NCI-H1694 treated with DMSO at 0.1 percent for 48 hours (cell line): ENCODE measurements at regions not wholly inside any gene's neighbourhood (a gene's known extent, or its start where the extent isn't known, plus 50 kb on each side); places are given as distances from the start of the nearest gene placed in this dataset.

Source experiments
- DNase-seq: peaks from one replicate; lab custom pipeline; 2025; lab: John Stamatoyannopoulos, UW

- DNase-seq: no peak
These were observed 64.2 kb downstream of the RBM43 start for GRCh38 chr2:151197184-151198108.

- no peak for DNase-seq
These were observed 68.1 kb downstream of the RBM43 start for GRCh38 chr2:151193576-151193975.

GRCh38 chr2:151192681-151193080 lies 69.0 kb downstream of the RBM43 start:
- no peak for DNase-seq

- no peak for DNase-seq
These were observed 70.7 kb downstream of the RBM43 start for GRCh38 chr2:151191001-151191400.

GRCh38 chr2:151189125-151189524 lies 72.5 kb downstream of the RBM43 start:
- DNase-seq: no peak

- DNase-seq: no peak
These were observed 75.7 kb downstream of the RBM43 start for GRCh38 chr2:151186011-151186410.

- DNase-seq: no peak
These were observed 78.5 kb downstream of the RBM43 start for GRCh38 chr2:151182899-151183809.

GRCh38 chr2:151182396-151182795 lies 79.3 kb downstream of the RBM43 start:
- DNase-seq: no peak

GRCh38 chr2:151181524-151181923 lies 80.1 kb downstream of the RBM43 start:
- no peak for DNase-seq

GRCh38 chr2:151180123-151180522 lies 81.5 kb downstream of the RBM43 start:
- no peak for DNase-seq

- no peak for DNase-seq
These were observed 83.5 kb downstream of the RBM43 start for GRCh38 chr2:151178207-151178606.

GRCh38 chr2:151177756-151178155 lies 83.9 kb downstream of the RBM43 start:
- DNase-seq: no peak

- no peak for DNase-seq
These were observed 85.0 kb downstream of the RBM43 start for GRCh38 chr2:151176661-151177060.

GRCh38 chr2:151175864-151176263 lies 85.8 kb downstream of the RBM43 start:
- no peak for DNase-seq

GRCh38 chr2:151174127-151174526 lies 87.5 kb downstream of the RBM43 start:
- no peak for DNase-seq

GRCh38 chr2:151171186-151171585 lies 90.5 kb downstream of the RBM43 start:
- no peak for DNase-seq

GRCh38 chr2:151166410-151166809 lies 95.3 kb downstream of the RBM43 start:
- no peak for DNase-seq

- peak; percentile 2 for DNase-seq
These were observed 96.5 kb downstream of the RBM43 start for GRCh38 chr2:151165105-151165684.

- DNase-seq: peak; percentile 69
These were observed 99.7 kb downstream of the RBM43 start for GRCh38 chr2:151161821-151162551.

- DNase-seq: peak; percentile 12
These were observed 102.5 kb downstream of the RBM43 start for GRCh38 chr2:151159109-151159662.

GRCh38 chr2:151157000-151157735 lies 104.5 kb downstream of the RBM43 start:
- DNase-seq: no peak
